HG03378 (cell line): ENCODE measurements at regions not wholly inside any gene's neighbourhood (a gene's known extent, or its start where the extent isn't known, plus 50 kb on each side); places are given as distances from the start of the nearest gene placed in this dataset.
"Not testable (repeated sequence)": the region's sequence is repeated elsewhere in the genome, so short reads cannot be mapped to it uniquely, and the experiment has no call there.

Experiments used
- ATAC-seq: cut with Tn5 transposase; IDR thresholded peaks from one replicate; pipeline ENCODE4 v1.9.1; 2021; ENCODE audit warnings: mild to moderate bottlenecking, moderate library complexity; ENCODE audit not compliant: unreplicated experiment

- not testable (repeated sequence) for ATAC-seq
Measured at GRCh38 chr7:131938788-131939187, 382.4 kb upstream of the PODXL start.

- no peak for ATAC-seq
Measured at GRCh38 chr7:131937868-131938267, 381.4 kb upstream of the PODXL start.

GRCh38 chr7:131935180-131935579 is 378.8 kb upstream of the PODXL start:
- no peak for ATAC-seq

- no peak for ATAC-seq
Measured at GRCh38 chr7:131934452-131934851, 378.0 kb upstream of the PODXL start.

- no peak for ATAC-seq
Measured at GRCh38 chr7:131933751-131934289, 377.4 kb upstream of the PODXL start.

GRCh38 chr7:131933219-131933618 is 376.8 kb upstream of the PODXL start:
- ATAC-seq, result not testable (repeated sequence)

- no peak for ATAC-seq
Measured at GRCh38 chr7:131932271-131932670, 375.8 kb upstream of the PODXL start.

- no peak for ATAC-seq
Measured at GRCh38 chr7:131931370-131931769, 374.9 kb upstream of the PODXL start.

- ATAC-seq, result no peak
Measured at GRCh38 chr7:131929632-131930031, 373.2 kb upstream of the PODXL start.

GRCh38 chr7:131927770-131928423 is 371.5 kb upstream of the PODXL start:
- ATAC-seq, result no peak

- ATAC-seq, result no peak
Measured at GRCh38 chr7:131925636-131926035, 369.2 kb upstream of the PODXL start.

GRCh38 chr7:131924857-131925256 is 368.4 kb upstream of the PODXL start:
- no peak for ATAC-seq

- ATAC-seq, result not testable (repeated sequence)
Measured at GRCh38 chr7:131922948-131923347, 366.5 kb upstream of the PODXL start.

GRCh38 chr7:131921016-131921415 is 364.6 kb upstream of the PODXL start:
- ATAC-seq, result no peak

GRCh38 chr7:131919920-131920709 is 363.7 kb upstream of the PODXL start:
- peak; percentile 72 for ATAC-seq

GRCh38 chr7:131911112-131911511 is 354.7 kb upstream of the PODXL start:
- ATAC-seq, result no peak

- ATAC-seq, result no peak
Measured at GRCh38 chr7:131909151-131909768, 352.8 kb upstream of the PODXL start.

- no peak for ATAC-seq
Measured at GRCh38 chr7:131908714-131909113, 352.3 kb upstream of the PODXL start.

- no peak for ATAC-seq
Measured at GRCh38 chr7:131905471-131905973, 349.1 kb upstream of the PODXL start.

GRCh38 chr7:131904760-131905327 is 348.4 kb upstream of the PODXL start:
- ATAC-seq, result no peak

- ATAC-seq, result no peak
Measured at GRCh38 chr7:131903315-131903714, 346.9 kb upstream of the PODXL start.
